DMS 273 treated with DMSO at 0.1 percent for 48 hours (cell line): ENCODE measurements at regions not wholly inside any gene's neighbourhood (a gene's known extent, or its start where the extent isn't known, plus 50 kb on each side); places are given as distances from the start of the nearest gene placed in this dataset.

ENCODE experiments used
- DNase-seq: peaks from one replicate; lab custom pipeline; 2025; lab: John Stamatoyannopoulos, UW

DNA sequence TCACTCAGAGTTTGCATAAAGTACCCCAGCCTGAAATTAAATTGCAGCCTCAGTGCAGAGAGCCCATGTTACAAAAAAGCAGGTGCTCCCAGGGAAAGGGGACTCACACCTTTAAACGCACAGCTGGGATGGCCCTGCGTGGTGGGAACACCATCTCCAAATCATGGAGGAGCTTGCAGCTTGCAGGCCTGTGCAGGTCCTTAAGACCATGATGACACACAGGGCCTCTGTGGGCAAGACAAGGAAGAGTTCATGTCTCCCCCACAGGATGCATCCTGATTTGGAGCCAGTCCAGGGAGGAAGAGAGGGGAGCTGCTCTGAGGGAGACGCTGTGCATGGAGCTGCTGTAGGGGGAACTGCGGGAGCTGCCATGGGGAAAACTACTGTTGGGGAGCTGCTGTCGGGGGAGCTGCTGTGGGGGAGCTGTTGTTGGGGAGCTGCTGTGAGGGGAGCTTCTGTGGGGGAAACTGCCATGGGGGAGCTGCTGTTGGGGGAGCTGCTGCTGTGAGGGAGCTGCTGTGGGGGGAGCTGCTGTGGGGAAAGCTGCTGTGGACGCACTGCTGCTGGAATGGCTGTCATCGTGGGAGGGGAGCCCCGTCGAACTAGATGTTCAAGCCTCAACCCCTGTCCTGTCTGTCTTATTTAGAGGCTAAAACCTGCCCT, 113.9 kb downstream of the MATN1 start:
- DNase-seq = no peak

DNA sequence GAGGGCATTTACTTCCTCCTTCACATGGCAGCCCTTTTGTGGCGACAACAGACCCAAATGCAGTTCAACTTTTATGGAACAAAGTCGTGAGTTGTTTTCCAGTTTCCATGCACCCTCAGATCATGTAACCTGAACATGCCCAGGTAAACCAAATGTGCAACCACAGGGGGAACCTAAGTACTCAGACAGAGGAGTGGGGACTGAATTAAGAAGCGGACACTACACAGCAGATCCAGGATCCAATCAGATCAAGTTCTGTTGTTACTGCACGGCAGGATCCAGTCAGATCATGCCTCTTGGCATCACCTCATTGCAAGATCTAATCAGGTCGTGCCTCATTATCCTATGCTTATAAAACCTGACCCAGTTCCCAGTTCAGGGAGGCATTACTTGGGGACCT, 115.7 kb downstream of the MATN1 start:
- DNase-seq = no peak

DNA sequence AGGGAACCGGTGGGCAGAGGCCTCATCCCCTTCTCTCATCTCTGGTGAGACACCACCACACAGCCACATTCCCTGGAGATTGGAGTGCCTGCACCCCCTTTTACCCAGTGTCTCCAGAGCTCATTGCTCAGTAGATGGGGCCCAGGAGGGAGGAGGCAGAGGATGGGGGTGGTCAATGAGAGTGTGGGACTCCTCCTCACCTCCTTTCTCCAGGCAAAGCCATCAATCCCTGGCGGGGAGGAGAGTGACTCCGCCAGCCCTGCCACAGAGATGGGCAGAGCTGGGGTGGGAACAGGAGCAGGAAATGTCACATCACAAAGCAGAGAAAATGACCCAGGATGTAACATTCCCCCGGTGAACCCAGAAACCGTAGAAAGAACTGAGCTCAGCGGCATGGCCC, 117.2 kb downstream of the MATN1 start:
- DNase-seq = no peak

DNA sequence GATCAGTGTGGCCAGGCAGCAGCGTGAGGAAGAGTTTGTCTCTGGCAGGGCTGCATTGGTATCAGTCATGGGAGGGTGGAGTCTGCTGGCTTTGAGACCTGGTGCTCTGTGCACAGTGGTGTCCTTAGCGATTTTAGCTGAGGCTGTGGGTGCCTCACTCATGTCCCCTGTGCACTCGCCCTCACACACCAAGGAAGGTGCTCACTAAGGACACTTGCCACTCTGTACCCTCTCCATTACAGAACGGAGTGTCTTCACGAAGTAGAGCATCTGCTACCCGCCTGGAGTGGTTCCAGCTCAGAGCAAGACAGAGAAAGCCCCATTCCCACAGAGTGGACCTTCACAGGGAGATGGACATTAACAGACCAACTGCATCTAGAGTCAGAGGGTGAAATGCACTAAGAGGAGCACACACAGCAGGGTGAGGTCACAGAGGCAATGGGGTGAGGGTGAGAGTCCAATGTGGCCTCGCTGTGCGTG, 117.9 kb downstream of the MATN1 start:
- DNase-seq = no peak

DNA sequence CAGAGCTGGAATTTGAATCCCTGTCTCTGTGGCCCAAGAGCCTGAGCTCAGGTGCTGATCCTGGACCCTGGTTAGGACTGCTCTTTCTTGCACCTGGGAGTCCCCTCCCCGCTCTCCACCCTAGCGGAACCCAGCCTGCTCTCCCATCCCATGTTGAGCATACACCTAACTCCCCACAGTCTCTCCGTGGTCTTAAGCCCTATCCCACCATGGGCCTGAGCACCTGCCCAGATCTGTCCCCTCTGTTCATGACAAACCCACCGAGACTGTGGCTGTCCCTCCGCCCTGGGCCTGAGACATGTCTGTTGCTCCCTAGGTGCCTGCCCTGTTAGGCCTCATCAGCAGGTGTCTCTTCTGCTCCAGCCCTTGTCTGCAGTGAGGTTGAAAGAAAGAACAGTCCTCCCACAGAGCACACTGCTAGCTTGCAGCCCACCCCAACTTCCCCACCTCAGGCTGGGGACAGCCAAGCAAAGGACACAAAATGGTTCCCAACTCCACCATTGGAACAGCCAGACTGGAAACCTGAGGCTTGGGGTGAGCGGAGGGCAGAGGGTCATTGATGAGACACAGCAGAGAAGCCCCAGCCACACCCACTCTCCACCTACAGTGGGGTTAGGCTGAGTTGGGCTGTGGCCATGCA, 118.5 kb downstream of the MATN1 start:
- no peak for DNase-seq

DNA sequence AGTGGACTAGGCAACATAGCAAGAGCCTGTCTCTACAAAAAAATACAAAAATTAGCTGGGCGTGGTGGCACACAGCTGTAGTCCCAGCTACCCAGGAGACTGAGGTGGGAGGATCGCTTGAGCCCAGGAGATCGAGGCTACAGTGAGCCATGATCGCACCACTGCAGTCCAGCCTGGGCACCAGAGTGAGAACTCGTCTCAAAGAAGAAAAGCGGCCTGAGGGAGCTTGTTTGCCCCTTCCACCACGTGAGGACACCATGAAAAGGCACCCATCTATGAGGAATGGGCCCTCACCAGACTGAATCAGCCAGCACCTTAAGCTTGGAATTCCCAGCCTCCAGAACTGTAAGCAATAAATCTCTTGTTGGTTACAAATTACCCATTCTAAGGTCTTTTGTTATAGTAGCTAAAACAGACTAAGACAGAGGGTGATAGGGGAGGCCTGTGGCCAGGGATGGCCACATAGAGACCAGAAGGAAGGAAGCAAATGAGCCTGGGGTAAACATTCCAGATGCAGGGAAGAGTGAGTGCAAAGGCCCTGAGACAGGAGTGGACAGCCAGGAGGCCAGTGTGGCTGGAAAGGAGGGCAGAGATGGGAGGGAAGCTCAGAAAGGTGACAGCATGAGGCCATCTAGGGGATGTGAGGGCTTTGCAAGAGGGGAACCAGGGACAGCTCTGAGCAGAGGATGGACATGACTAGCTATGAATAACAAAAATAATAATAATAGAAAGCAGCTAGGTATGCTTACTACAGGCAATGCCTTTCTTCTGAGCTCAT, 120.1 kb downstream of the MATN1 start:
- no peak for DNase-seq

DNA sequence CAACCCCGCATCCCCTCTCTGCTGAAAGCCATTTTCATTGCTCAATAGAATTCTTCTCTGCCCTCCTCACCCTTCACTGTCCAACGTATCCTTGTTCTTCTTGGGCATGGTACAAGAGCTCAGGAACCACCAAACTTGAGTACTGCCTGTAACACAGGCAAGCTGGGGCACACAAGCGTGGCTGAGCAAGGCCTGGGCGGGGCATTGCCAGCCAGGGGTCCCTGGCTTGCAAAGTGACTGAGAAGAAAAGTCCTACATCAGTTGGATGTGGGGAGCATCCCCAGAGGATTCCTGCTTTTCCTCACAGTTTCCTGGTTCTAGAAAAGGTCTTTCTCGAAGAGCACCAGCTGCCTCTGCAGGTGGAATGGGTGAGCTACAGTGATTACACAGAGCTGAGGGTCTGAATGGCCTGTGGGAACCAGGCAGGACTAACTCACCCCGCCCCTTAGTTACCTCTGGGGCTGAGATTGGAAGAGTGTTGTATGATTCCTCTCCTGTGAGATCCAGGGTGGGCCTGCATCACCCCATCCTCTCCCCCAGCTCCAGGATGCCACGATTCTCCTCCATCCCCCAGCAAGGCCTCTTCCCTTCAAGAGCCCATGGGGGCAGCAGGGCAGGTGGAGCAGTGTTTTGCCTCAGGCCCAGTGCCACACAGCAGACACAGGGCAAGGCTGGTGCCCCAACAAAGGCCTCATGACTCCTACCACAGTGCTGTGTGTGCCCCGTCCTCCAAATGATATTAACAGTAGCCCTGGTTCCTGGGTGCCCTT, 121.9 kb downstream of the MATN1 start:
- no peak for DNase-seq

DNA sequence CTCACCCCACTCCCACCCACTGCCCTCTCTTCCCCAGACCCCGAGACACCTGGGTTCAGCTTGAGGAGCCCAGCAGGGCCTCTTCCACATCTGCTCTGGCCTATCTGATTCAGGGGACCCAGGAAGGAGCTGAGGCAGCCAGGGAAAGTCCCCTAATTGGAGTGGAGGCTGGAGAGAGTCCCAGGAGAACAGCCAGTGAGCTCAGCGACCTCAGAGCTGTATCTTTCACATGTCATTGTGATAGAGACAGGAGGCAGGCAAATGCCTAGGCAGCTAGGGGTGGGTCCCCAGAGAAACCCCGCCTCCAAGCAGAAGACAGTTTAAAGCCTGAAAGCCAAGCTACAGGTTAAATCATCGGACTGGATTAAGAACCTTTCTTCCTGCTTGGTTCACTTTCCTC, 122.7 kb downstream of the MATN1 start:
- DNase-seq = no peak

DNA sequence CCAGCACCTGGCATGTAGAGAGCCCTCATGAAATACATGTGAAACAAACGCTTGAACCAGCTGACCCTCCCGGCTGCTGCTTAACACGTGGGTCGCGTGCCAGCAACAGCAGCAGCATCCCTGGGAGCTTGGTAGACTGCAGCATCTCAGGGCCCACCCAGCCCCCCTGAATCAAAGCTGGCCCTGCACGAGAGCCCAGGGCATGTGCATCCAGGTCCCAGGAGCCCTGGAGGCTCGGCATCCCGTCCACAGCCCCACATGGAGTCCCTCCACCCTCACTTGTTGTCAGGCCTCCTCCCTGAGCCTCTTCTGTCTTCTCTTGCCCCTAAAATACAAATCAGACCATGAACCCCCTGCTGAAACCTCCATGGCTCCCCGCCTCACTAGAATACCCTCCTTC, 123.1 kb downstream of the MATN1 start:
- no peak for DNase-seq

DNA sequence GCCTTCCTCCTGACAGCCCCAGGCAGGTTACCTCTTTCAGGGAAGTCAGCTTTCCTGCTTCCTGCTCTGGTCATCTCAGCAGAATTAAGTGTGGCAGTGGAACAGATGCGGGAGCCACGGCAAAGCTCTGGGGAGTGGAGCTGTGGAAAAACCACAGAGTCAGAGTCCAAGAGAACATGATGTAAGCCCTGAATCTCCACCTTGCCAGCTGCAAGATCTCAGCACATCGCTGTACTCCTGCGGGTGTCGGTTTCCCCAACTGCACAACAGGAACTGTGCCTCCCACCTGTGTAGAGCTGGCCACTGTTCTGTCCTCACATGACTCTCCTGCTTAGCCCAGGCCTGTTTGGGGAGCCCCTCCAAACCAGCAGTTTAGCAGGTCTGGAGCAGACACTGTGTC, 123.7 kb downstream of the MATN1 start:
- DNase-seq = no peak

DNA sequence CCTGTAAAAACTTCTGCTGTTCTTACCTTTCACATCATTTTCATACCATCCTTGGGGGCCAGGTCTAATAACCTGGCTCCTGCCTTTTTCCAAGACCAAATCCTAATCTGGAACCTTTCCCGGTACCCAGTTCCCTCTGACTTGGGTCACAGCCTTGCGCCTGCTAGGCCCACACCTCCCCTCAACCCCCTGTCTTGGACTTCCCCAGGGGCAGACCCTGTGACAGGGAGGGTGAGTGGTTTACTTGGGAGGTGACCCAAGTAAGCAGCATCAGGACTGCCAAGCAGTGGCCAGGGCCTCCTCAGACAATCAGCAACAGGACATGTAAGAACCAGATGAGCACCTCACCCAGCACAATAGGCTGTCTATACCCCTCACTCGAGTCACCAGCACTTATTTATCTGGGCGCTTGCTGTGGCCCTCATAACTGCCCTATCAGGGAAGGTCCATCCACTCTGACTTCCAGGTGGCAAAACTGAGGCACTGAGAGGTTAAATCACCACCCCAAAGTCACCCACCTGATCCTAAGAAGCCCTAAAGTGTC, 124.7 kb downstream of the MATN1 start:
- no peak for DNase-seq

DNA sequence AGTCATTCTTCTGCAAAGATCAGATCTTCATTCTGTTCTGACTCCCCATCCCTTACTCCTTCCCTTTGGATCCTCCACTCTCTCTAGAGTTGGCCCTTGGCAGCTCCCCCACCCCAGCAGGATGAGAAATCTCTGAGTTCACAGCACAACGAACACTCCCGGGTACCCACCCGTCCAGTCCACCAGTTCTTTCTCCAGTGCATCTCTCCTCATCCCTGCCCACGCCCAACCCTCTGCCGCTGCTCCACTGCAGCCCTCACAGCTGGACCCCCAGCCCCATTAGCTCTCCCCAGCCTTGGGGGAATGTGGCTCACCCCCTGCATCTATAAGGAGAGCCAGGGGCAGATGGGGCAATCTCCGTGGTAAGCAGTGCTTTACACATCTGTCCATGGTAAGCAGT, 125.7 kb downstream of the MATN1 start:
- DNase-seq = no peak

DNA sequence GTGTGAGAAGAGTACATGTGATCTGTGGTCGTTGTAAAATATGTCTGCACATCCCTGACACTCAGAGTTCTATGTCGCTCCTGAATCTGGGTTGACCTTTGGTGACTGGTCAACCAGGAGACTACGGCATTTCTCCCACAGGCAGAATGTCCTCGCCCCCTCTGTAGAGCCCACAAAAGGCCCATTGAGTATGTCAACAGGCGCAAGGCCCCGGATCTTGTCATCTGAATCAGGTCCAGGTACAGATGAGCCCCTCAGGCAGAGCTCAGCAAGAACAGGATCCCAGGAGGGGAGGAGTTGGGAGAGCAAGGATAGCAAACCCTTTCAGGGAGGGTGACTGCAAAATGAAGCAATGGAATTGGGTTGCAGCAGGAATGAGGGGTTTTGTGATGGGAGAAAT, 126.5 kb downstream of the MATN1 start:
- DNase-seq = no peak

DNA sequence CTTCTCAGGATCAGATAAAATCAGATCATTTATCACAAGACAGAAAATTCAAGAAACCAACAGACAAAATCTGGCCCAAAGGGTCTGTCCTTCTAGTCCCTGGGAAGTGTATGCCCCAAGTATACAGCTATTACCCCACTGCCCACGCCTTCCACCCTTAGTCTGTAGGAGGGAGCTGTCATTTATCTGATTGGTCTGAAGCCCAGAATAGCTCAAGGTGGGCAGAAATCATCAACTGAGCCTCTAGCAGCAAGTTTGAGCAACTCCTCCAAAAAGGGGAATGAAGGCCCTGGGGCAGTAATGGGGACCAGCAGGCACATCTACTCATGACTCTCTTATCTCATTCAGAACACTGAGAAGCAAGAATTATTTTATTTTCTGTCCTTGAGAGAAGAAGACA, 126.9 kb downstream of the MATN1 start:
- no peak for DNase-seq

DNA sequence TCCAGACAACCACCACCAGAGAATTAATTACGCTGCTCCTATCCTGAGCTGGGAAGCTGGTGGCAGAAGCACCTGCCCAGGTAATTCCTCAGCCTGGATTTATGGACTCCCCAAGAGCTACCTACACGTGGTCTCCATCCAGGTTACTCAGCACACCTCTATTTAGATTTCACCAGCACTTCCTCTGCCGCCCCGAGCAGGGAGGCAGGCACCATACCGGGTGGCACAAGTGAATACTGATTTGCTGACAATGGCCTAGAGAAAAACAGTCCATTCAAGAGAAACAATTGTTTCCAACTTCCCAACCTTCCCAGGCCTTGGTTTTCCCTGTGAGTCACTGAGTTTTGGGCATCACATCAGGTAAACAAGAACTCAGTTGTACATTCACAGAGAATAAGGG, 134.3 kb downstream of the MATN1 start:
- no peak for DNase-seq

DNA sequence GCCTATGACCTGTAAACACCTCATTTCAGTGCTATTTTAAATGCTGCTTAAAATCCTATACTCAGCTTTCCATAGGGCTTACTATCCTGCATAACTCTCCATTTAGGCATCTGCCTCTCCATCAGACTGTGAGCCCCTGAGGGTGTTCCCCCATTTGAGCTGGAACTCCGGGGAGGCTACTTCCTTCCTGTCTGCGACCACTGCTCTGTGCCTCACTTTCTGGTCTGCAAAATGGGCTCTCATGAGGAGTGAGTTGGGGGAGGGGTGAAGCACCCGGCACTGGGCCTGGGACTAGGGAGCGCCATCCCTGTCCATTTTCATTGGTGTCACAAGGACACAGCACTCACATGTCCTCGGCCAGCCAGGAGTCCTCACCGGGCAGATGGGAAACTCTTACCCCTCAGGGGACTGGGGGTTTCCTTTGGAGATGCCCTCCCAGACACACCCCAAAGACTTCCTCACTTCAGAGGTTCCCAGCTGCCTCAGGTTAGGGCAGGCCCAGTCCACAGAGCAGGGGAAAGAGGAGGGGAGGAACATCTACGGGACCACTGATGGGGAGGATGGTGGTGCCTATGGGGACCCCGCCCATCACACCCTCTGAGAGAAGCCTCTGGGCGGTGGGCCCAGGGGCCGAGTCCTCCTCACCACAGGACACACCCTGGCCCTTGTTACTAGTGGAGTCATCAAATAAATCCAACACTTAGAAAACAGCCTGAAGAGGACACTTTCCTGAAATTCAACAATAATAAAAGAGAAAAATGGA, 134.9 kb downstream of the MATN1 start:
- DNase-seq = no peak

DNA sequence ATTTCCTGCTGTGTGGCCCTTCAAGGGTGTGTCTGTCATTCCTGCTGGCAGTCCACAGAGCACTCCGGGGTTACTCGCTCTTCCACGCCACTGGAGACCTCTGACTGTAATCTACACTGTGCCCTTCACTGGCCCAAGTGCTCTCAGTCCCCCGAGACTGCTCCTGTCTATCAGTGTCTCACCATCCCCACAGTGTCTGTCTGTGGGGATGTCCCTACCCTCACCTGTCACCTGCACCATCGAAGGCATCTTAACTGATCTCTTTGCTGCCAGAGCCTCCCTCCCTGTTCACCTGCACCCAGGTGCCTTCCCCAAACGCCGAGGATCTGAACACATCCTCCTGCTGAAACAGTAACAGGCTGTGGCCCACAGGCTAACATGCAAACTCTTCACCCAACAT, 136.7 kb downstream of the MATN1 start:
- DNase-seq = no peak

DNA sequence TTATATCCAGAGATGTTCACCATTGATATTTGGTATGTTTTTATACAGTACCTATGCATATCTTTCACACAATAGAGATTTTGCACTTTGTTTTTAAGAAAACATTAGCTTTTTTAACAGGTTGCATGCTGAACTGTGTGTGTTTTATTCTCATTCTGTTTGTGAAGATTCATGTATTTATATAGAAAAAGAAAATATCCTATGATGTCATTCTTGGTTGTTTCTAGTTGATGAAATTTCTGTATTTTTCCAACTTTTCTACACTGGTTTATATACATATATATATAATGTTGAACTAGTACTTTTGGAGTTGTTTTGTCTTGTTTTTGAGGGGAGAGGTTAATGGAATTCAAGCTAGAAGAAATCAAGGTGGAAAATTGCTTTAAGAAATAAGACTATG, 143.8 kb downstream of the MATN1 start:
- DNase-seq = no peak

DNA sequence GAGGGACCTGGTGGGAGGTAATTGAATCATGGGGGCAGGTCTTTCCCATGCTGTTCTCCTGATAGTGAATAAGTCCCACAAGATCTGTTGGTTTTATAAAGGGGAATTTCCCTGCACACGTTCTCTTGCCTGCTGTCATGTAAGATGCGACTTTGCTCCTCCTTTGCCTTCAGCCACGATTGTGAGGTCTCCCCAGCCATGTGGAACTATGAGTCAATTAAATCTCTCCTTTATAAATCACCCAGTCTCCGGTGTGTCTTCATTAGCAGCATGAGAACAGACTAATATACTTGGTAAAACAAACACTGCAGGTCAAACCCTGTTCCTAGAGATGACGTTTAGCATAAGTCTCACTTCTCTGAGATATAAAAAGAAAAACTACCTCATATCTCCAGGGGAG, 148.3 kb downstream of the MATN1 start:
- no peak for DNase-seq

DNA sequence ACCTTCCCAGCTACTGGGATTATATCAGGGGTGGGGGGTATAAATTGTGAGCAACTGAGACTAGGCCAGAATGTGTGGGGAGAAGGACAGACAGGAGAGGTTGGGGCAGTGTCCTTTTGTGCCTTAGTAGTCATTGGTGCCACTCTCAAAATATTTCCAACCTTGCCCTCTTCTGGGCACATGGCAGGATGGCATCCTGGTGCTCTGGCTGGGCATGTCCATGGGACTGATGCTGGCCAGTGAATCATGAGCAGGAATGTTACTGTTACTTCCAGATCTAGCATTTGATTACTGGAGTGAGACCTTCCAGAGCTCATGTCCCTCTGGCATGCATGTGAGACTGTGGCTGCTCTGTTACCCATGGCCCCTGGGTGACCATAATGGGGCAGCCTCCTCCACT, 151.2 kb downstream of the MATN1 start:
- DNase-seq = no peak

DNA sequence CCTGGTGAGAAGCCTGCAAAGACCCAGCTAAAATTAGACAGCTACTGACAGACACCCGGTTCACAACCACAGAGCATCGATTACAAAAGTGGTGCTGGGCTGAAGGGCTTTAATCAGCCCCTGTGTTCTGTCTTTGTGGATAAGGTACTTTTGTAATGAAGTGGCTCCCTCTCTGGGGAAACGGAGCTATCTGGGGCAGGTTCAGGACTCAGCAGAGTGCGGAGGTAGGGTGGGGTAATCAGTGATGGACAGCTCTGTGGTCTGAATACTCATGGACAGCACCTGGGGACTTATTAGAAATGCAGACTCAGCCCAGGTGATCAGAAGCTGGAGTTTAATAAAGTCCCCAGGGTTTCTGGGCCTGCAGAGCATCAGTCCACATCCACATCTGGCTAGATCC, 152.0 kb downstream of the MATN1 start:
- DNase-seq = no peak

DNA sequence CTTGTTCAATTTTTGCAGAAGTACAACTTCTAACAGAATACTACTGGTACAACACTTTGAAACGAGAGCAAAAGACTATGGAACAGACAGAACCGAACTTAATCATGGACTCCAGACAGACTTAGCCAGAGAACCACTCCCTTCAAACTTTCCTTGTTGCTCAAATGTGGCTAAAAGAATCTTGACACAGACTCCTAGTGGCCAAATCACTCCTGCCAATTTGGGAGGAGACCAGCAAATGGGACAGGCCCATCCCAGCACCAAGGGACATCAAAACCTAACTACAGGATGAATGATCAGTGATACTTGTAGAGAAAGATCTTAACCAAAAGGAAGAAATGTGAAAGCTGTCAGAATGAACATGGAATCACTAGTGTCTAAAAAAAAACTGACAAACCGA, 154.0 kb downstream of the MATN1 start:
- DNase-seq = no peak
